PC-3 (cell line): ENCODE measurements at regions not wholly inside any gene's neighbourhood (a gene's known extent, or its start where the extent isn't known, plus 50 kb on each side); places are given as distances from the start of the nearest gene placed in this dataset.

Source experiments
- ATAC-seq: fragments of 200-7000 bp; cut with Tn5 transposase; 2 replicates; pipeline ENCODE4 v1.9.1; 2020; ENCODE audit warnings: mild to moderate bottlenecking, moderate library complexity
- BruUV-seq: library from RNA; stranded (reverse); fragments of 400-500 nt; replicated peaks from 2 replicates; lab custom pipeline; 2021; lab: Mats Ljungman, UMichigan
- CTCF ChIA-PET: fragments of 300-600 bp; sonication (Branson Sonifier 250); formaldehyde crosslinking; loops from one replicate; lab custom pipeline; 2022; ENCODE audit warnings: antibody characterized with exemption; lab: Charles Lee
- POLR2A ChIA-PET: fragments of 300-600 bp; sonication (Branson Sonifier 250); formaldehyde crosslinking; loops from one replicate; lab custom pipeline; 2022; ENCODE audit warnings: antibody characterized with exemption; ENCODE audit not compliant: unreplicated experiment; lab: Charles Lee
- DNase-seq: peaks from one replicate; pipeline ENCODE4 v3.0.0-alpha.2; 2015
- H2AFZ ChIP-seq: fragments of 300-600 bp; sonication (generic); 2 replicates; pipeline ENCODE4 v1.6.0; 2016; ENCODE audit warnings: antibody characterized with exemption, low read length
- H3F3A ChIP-seq: fragments of 300-600 bp; sonication (generic); one replicate; pipeline ENCODE4 v1.6.0; 2017; ENCODE audit warnings: antibody characterized with exemption, low read length, control low read depth, mild to moderate bottlenecking; ENCODE audit not compliant: unreplicated experiment
- H3K27ac ChIP-seq: fragments of 300-600 bp; sonication (generic); 2 replicates; pipeline ENCODE4 v1.5.1; 2016; ENCODE audit warnings: mild to moderate bottlenecking, low read length
- H3K27me3 ChIP-seq: fragments of 300-600 bp; sonication (generic); 2 replicates; pipeline ENCODE4 v1.6.1; 2016; ENCODE audit warnings: low read length, mixed read lengths
- H3K36me3 ChIP-seq: fragments of 300-600 bp; sonication (generic); 2 replicates; pipeline ENCODE4 v1.6.1; 2016; ENCODE audit warnings: low read depth, mixed run types, low read length, mixed read lengths
- H3K4me1 ChIP-seq: fragments of 300-600 bp; sonication (generic); 2 replicates; pipeline ENCODE4 v1.5.1; 2016; ENCODE audit warnings: low read length; ENCODE audit not compliant: insufficient read depth
- H3K4me2 ChIP-seq: fragments of 300-600 bp; sonication (generic); 2 replicates; pipeline ENCODE4 v1.6.0; 2016; ENCODE audit warnings: low read length
- H3K4me3 ChIP-seq: fragments of 300-600 bp; sonication (generic); 2 replicates; pipeline ENCODE4 v1.5.1; 2016; ENCODE audit warnings: mild to moderate bottlenecking, low read length, mixed read lengths
- H3K79me2 ChIP-seq: fragments of 300-600 bp; sonication (generic); 2 replicates; pipeline ENCODE4 v1.6.1; 2017; ENCODE audit warnings: low read length, mixed read lengths
- H3K9ac ChIP-seq: fragments of 300-600 bp; sonication (generic); 2 replicates; pipeline ENCODE4 v1.6.0; 2016; ENCODE audit warnings: mild to moderate bottlenecking, low read length
- H3K9me2 ChIP-seq: fragments of 300-600 bp; sonication (generic); replicated peaks from 2 replicates; pipeline ENCODE4 v1.6.1; 2016; ENCODE audit warnings: mixed run types, low read length, mixed read lengths
- H3K9me3 ChIP-seq: fragments of 300-600 bp; sonication (generic); 2 replicates; pipeline ENCODE4 v1.6.1; 2016; ENCODE audit warnings: low read length, mixed read lengths
- H4K20me1 ChIP-seq: fragments of 300-600 bp; sonication (generic); 2 replicates; pipeline ENCODE4 v1.6.1; 2016; ENCODE audit warnings: low read length, mixed read lengths
- EZH2 ChIP-seq: fragments of 300-600 bp; sonication (generic); IDR thresholded peaks from one replicate; pipeline ENCODE4 v1.6.1; 2017; ENCODE audit warnings: antibody characterized with exemption, mild to moderate bottlenecking, low read length; ENCODE audit not compliant: unreplicated experiment
- EZH2phosphoT487 ChIP-seq: fragments of 300-600 bp; sonication (generic); IDR thresholded peaks from 2 replicates; pipeline ENCODE4 v1.6.1; 2018; ENCODE audit warnings: mild to moderate bottlenecking, antibody characterized with exemption, low read length, borderline replicate concordance
- intact Hi-C: fragments of 100-400 bp; cut with micrococcal nuclease; formaldehyde crosslinking; loops from 2 replicates; pipeline ENCODE4 v1.9.0; 2023
- TF ChIP-seq, protein P1 (sequence below): fragments of 300-600 bp; sonication (generic); conservative IDR thresholded peaks from 2 replicates; pipeline ENCODE4 v1.5.1; 2017; ENCODE audit warnings: antibody characterized with exemption, low read depth, mild to moderate bottlenecking, low read length

DNA sequence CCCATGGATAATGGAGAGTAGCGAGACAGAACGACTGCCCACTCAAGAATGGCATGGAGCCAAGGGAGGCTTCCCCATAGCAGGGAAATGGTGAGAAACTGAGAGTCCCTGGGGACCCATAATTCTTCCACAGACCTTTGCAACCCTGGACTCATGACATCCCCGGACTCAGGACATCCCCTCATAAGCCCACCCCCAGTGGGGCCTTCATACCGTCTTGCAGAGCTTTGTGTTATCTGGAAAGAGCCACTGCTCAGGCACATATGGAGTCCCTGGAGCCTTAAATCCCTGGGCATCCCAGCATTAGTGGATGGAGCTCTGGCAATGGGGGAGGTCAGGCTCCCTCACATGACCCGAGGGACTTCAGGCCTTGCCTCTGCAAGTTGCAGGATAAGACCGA lies 865.4 kb upstream of the ARRDC3 start:
- DNase-seq: no peak
- Histone ChIP-seq H3F3A (no peaks in the 10 kb centered on the region), H3K9me3 (no peaks in the 10 kb centered on the region), H3K9me2 (no peaks in the 10 kb centered on the region), H3K27me3 (no peaks in the 10 kb centered on the region), H3K4me2 (no peak overlapping the region), H3K36me3 (no peaks in the 10 kb centered on the region), H2AFZ (no peak overlapping the region), H4K20me1 (no peaks in the 10 kb centered on the region), H3K9ac (no peak overlapping the region), H3K79me2 (no peaks in the 10 kb centered on the region), H3K27ac (no peak overlapping the region), H3K4me1 (no peaks in the 10 kb centered on the region), H3K4me3 (no peak overlapping the region)
- no peak for ATAC-seq
- ChIA-PET CTCF (no interaction called here), POLR2A (no interaction called here)
- intact Hi-C loops: no loop called here
- TF ChIP-seq, protein P1, sequence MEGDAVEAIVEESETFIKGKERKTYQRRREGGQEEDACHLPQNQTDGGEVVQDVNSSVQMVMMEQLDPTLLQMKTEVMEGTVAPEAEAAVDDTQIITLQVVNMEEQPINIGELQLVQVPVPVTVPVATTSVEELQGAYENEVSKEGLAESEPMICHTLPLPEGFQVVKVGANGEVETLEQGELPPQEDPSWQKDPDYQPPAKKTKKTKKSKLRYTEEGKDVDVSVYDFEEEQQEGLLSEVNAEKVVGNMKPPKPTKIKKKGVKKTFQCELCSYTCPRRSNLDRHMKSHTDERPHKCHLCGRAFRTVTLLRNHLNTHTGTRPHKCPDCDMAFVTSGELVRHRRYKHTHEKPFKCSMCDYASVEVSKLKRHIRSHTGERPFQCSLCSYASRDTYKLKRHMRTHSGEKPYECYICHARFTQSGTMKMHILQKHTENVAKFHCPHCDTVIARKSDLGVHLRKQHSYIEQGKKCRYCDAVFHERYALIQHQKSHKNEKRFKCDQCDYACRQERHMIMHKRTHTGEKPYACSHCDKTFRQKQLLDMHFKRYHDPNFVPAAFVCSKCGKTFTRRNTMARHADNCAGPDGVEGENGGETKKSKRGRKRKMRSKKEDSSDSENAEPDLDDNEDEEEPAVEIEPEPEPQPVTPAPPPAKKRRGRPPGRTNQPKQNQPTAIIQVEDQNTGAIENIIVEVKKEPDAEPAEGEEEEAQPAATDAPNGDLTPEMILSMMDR: no peak
- no peak for TF ChIP-seq EZH2phosphoT487
- TF ChIP-seq EZH2: no peak
- BruUV-seq: no TSS peak

DNA sequence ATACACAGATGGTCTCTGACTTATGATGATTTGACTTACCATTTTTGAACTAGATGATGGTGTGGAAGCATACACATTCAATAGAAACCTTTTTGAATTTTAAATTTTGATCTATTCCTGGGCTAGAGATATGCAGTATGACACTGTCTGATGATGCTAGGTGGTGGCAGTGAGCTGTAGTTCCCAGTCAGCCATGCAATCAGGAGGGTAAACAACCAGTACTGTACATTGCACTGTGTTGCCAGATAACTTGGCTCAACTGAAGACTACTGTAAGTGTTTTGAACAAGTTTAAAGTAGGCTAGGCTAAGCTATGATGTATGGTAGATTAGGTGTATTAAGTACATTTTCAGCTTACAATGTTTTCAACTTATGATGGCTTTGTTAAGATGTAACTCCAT lies 859.1 kb upstream of the ARRDC3 start:
- Histone ChIP-seq H3K4me1 (no peaks in the 10 kb centered on the region), H3K27me3 (no peaks in the 10 kb centered on the region), H3F3A (no peaks in the 10 kb centered on the region), H4K20me1 (no peaks in the 10 kb centered on the region), H3K9me2 (no peaks in the 10 kb centered on the region), H3K27ac (no peak overlapping the region), H3K9me3 (no peaks in the 10 kb centered on the region), H3K9ac (no peak overlapping the region), H2AFZ (no peak overlapping the region), H3K79me2 (no peaks in the 10 kb centered on the region), H3K36me3 (no peaks in the 10 kb centered on the region), H3K4me3 (no peak overlapping the region), H3K4me2 (no peak overlapping the region)
- DNase-seq (peak; percentile 3), ATAC-seq (peak; percentile 43; the same call in 1 of the 2 replicates)
- no peak for TF ChIP-seq EZH2phosphoT487
- TF ChIP-seq, protein P1: no peak
- TF ChIP-seq EZH2: no peak
- intact Hi-C loops: no loop called here
- no TSS peak for BruUV-seq
- CTCF ChIA-PET: no interaction called here
- POLR2A ChIA-PET: no interaction called here

DNA sequence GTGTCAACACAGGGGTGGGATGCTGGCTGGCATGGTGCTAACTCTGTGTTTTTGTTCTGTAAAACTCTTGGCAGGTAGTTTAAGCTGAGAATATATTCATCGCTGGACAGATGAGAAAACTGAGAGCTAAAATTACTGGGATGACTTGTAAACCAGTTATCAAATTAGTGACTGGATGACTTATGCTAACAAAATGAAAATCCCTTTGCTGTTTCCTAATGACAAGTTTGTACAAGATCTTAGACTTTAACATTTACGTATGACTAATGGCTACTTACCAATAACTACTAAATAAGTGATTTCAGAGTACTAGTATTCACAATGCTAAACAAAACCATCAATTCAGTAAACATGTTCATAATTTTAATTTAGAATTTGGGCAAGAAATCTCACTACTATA lies 854.8 kb upstream of the ARRDC3 start:
- no peaks in the 10 kb centered on the region for H3F3A ChIP-seq
- H3K9me2 ChIP-seq: no peaks in the 10 kb centered on the region
- no peaks in the 10 kb centered on the region for H3K27me3 ChIP-seq
- no peaks in the 10 kb centered on the region for H3K9me3 ChIP-seq
- intact Hi-C loops: no loop called here
- no peak overlapping the region for H3K9ac ChIP-seq
- no peak overlapping the region for H3K4me2 ChIP-seq
- CTCF ChIA-PET: no interaction called here
- no peaks in the 10 kb centered on the region for H3K79me2 ChIP-seq
- no peaks in the 10 kb centered on the region for H3K4me1 ChIP-seq
- POLR2A ChIA-PET: no interaction called here
- H2AFZ ChIP-seq: no peak overlapping the region
- no peaks in the 10 kb centered on the region for H3K36me3 ChIP-seq
- no peak overlapping the region for H3K27ac ChIP-seq
- DNase-seq (peak; percentile 1), ATAC-seq (no peak)
- no peaks in the 10 kb centered on the region for H4K20me1 ChIP-seq
- TF ChIP-seq EZH2phosphoT487 (no peak), EZH2 (no peak)
- TF ChIP-seq, protein P1: no peak
- H3K4me3 ChIP-seq: no peak overlapping the region
- no TSS peak for BruUV-seq
